ENCODE measurements at regions not wholly inside any gene's neighbourhood (a gene's known extent, or its start where the extent isn't known, plus 50 kb on each side); places are given as distances from the start of the nearest gene placed in this dataset.

- no peak for DNase-seq (ENCODE audit: low spot score)
Measured at GRCh38 chr5:39475881-39476842, 51.4 kb upstream of the DAB2 start.

- no peak for DNase-seq (ENCODE audit: low spot score)
Measured at GRCh38 chr5:39475159-39475571, 50.4 kb upstream of the DAB2 start.
